Vagina (tissue), 2 donors: ENCODE measurements at regions not wholly inside any gene's neighbourhood (a gene's known extent, or its start where the extent isn't known, plus 50 kb on each side); places are given as distances from the start of the nearest gene placed in this dataset. TPM values are rescaled to one million over a fixed set of nuclear protein-coding genes. Genes with fewer than 3 reads are reported as not detected.

Source experiments
- DNase-seq, 2 donors: peaks; one replicate each; pipeline ENCODE4 v3.0.0-alpha.2; 2017; ENCODE audit errors: extremely low spot score in 2 of 2
- H3K27ac ChIP-seq: fragments of 200-600 bp; sonication (generic); one replicate; pipeline ENCODE4 v1.5.1; 2019
- H3K27me3 ChIP-seq: fragments of 200-600 bp; sonication (generic); one replicate; pipeline ENCODE4 v1.5.1; 2019
- H3K36me3 ChIP-seq, 2 donors: fragments of 200-600 bp; sonication (generic); one replicate each; pipeline ENCODE4 v1.5.1; 2017 to 2019
- H3K4me1 ChIP-seq: fragments of 200-600 bp; sonication (generic); one replicate; pipeline ENCODE4 v1.5.1; 2019
- H3K4me3 ChIP-seq, 2 donors: fragments of 200-600 bp; sonication (generic); 1 replicate in 1 of 2; 2 replicates in 1 of 2; pipeline ENCODE4 v1.5.1; 2016 to 2019
- H3K9me3 ChIP-seq: fragments of 200-600 bp; sonication (generic); one replicate; pipeline ENCODE4 v1.5.1; 2019
- CTCF ChIP-seq, 3 experiments: fragments of 450-650 bp in 2 of 3; fragments of 200-600 bp in 1 of 3; sonication (generic) in 1 of 3; IDR thresholded peaks; one replicate each; pipeline ENCODE4 v1.5.1; 2017 to 2019; ENCODE audit warnings: antibody characterized with exemption in 3 of 3, mild to moderate bottlenecking in 2 of 3, moderate library complexity in 2 of 3
- POLR2A ChIP-seq, 2 donors: fragments of 450-650 bp; IDR thresholded peaks; one replicate each; pipeline ENCODE4 v1.6.1; 2017; ENCODE audit warnings: antibody characterized with exemption in 2 of 2, mild to moderate bottlenecking in 2 of 2, moderate library complexity in 2 of 2
- POLR2AphosphoS5 ChIP-seq, 2 donors: sonication (generic); formaldehyde crosslinking; IDR thresholded peaks; one replicate each; pipeline ENCODE4 v1.9.0; 2017; ENCODE audit warnings: antibody characterized with exemption in 2 of 2, mild to moderate bottlenecking in 2 of 2, low read depth in 1 of 2; ENCODE audit not compliant: insufficient read depth in 1 of 2
- intact Hi-C: fragments of 100-400 bp; cut with DNase I; formaldehyde crosslinking; loops from one replicate; pipeline ENCODE4 v1.15.1; 2023
- small RNA-seq: library from RNA; depleted of rRNA; stranded (forward); fragments of <200 nt; gene quantifications from one replicate; pipeline ENCODE3, GENCODE V24; 2016

GRCh38 chr6:133187657-133188453, 53.3 kb upstream of the EYA4 start:
- Histone ChIP-seq H3K9me3 (no peaks in the 10 kb centered on the region), H3K4me1 (no peaks in the 10 kb centered on the region), H3K27me3 (no peaks in the 10 kb centered on the region), H3K4me3 (no peak overlapping the region), H3K36me3 (no peaks in the 10 kb centered on the region), H3K27ac (no peak overlapping the region)
- intact Hi-C loops, result loop anchor here (10.0 kb wide), 1 partner anchor 327 kb away; no protein-coding TSS in a partner anchor
- TF ChIP-seq CTCF (IDR thresholded peaks at IDR 0.05) (no peak), POLR2AphosphoS5 (IDR thresholded peaks at IDR 0.05; ENCODE audit: insufficient read depth in 1 of 2, low read depth in 1 of 2) (no peak), POLR2A (IDR thresholded peaks at IDR 0.05) (no peak)
- DNase-seq, result no peak

GRCh38 chr6:133190912-133191311, 50.2 kb upstream of the EYA4 start:
- no peak overlapping the region for H3K4me3 ChIP-seq
- TF ChIP-seq POLR2AphosphoS5 (IDR thresholded peaks at IDR 0.05; ENCODE audit: insufficient read depth in 1 of 2, low read depth in 1 of 2), result no peak
- TF ChIP-seq CTCF (IDR thresholded peaks at IDR 0.05), result no peak
- TF ChIP-seq POLR2A (IDR thresholded peaks at IDR 0.05), result no peak

GRCh38 chr6:133191323-133191722, 49.8 kb upstream of the EYA4 start:
- no peaks in the 10 kb centered on the region for H3K4me1 ChIP-seq
- H3K9me3 ChIP-seq, result no peaks in the 10 kb centered on the region
- no peaks in the 10 kb centered on the region for H3K36me3 ChIP-seq
- intact Hi-C loops, result loop anchor here (10.0 kb wide), 1 partner anchor 353 kb away; no protein-coding TSS in a partner anchor
- DNase-seq, result no peak
- H3K27ac ChIP-seq, result no peak overlapping the region
- H3K27me3 ChIP-seq, result no peaks in the 10 kb centered on the region
- H3K4me3 ChIP-seq, result no peak overlapping the region
- TF ChIP-seq POLR2A (IDR thresholded peaks at IDR 0.05) (no peak), CTCF (IDR thresholded peaks at IDR 0.05) (no peak), POLR2AphosphoS5 (IDR thresholded peaks at IDR 0.05; ENCODE audit: insufficient read depth in 1 of 2, low read depth in 1 of 2) (no peak)

More at GRCh38 chr6:133190912-133191311, 50.2 kb upstream of the EYA4 start:
- Histone ChIP-seq H3K4me1 (no peaks in the 10 kb centered on the region), H3K27me3 (no peaks in the 10 kb centered on the region), H3K9me3 (no peaks in the 10 kb centered on the region), H3K27ac (no peak overlapping the region), H3K36me3 (no peaks in the 10 kb centered on the region)
- intact Hi-C loops, result loop anchor here (10.0 kb wide), 1 partner anchor 354 kb away; no protein-coding TSS in a partner anchor
- DNase-seq, result no peak

Small RNA genes in the stretch of these regions (small RNA-seq; reads per million reads assigned to genes)
- not detected for gene MTCYBP4
